NCI-H774 (cell line): ENCODE measurements at regions not wholly inside any gene's neighbourhood (a gene's known extent, or its start where the extent isn't known, plus 50 kb on each side); places are given as distances from the start of the nearest gene placed in this dataset.

Experiments used
- DNase-seq: peaks from one replicate; lab custom pipeline; 2025; lab: John Stamatoyannopoulos, UW

DNA sequence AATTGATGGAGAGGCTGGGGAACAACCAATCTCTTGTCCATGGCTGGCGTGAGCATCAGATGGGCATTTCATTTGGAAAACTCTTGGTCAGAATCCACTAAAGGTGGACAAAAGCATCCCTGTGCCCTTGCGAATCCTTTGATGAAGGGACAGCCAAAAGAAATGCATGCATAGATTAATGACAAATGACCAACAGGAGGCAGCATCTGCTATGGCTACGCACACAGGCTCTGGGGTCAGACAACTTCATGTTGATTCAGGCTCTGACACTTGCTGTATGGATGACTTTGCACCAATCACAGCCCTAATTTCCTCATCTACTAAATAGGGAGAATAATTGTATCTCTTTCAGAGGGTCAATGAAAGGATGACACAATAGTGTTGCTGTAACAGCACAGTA, 117.5 kb downstream of the ASCL4 start:
- no peak for DNase-seq

DNA sequence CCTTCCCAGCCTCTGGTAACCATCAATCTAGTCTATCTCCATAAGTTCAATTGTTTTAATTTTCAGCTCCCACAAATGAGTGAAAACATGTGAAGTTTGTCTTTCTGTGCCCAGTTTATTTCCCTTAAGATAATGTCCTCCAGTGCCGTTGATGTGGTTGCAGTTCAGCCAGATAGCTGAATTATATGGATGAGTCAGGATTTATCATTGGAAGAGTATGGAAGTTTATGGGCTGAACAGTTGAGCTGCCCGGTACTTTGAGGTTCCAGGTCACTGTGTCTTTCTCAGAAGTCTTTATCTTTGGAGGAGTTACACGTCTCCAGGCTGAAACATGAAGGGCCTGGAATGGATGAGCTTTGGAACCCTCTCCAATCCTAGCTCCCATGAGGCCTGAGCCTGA, 120.1 kb downstream of the ASCL4 start:
- DNase-seq = no peak

DNA sequence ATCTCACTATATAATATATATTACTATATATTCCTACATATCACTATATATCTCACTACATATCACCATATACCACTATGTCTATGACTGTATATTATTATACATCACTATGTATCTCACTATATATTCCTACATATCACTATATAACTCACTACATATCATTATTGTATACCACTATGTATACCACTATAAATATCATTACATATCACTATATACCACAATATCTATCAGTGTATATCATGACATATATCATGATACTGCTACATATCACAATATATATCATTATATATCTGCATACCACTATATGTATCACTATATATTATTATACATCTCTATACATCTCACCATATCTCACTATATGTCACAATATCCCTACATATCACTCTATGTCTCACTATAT, 121.5 kb downstream of the ASCL4 start:
- DNase-seq = no peak

DNA sequence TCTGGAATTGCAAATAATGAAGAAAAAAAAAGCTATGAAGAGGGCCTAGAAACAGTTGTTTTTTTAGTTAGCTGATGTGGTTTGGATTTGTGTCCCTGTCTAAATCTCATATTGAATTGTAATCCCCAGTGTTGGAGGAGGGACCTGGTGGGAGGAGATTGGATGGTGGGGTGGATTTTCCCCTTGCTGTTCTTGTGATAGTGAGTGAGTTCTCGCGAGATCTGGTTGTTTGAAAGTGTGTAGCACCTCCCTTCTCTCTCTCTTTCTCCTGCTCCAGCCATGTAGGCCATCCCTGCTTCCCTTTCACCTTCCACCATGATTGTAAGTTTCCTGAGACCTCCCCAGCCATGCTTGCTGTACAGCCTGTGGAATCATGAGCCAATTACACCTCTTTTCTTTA, 126.1 kb downstream of the ASCL4 start:
- no peak for DNase-seq

DNA sequence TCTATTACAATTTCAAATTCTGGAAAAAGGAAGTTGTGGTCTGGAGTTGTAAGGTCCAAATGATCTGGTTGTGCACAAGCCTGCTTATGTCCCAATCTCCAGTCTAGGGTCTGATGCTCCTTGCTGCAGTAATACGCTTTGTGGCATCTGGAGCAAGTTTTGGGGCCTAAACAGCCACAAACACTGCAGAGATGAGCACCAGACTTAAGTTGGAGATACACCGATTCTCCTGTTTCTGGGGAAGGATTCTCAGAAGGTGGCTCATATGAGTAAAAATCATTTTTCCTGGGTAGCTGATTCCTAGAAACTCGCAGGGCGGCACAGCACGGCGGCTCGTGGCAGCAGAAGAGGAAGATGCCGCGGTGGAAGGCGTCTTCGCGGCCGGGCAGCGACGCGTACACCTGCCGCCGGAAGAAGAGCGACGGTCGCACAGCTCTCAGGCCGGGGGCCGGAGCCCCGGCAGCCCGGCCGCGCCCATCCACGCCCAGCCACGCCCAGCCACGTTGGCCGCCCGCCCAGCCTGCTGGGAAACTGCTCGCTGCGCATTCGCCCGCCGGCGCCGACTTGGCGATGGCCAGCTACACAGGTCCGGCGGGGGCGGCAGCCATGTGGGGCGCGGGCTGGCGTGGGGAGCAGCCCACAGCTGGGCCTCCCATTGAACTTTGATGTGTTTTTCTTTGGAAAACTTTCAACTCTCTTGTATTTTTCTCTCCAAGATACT, 129.0 kb downstream of the ASCL4 start:
- DNase-seq = peak; percentile 92

DNA sequence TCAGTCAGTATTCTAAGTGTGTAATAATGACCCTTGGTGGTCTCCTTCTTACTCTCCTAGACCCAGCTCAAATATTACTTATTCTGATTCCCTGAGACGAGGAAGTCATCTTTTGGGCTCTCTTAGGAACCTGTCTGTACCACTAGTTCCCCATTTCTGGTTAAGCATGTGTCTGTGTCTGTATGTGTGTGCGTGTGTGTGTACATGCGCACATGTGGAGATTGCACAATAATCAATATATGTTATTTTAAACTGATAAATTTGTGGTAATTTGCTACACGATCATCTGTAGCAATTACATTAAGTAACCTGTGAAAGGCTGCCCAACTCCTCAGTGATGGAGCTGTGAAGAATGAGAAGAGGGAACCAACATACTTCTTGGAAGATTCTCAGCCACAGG, 132.2 kb downstream of the ASCL4 start:
- no peak for DNase-seq

DNA sequence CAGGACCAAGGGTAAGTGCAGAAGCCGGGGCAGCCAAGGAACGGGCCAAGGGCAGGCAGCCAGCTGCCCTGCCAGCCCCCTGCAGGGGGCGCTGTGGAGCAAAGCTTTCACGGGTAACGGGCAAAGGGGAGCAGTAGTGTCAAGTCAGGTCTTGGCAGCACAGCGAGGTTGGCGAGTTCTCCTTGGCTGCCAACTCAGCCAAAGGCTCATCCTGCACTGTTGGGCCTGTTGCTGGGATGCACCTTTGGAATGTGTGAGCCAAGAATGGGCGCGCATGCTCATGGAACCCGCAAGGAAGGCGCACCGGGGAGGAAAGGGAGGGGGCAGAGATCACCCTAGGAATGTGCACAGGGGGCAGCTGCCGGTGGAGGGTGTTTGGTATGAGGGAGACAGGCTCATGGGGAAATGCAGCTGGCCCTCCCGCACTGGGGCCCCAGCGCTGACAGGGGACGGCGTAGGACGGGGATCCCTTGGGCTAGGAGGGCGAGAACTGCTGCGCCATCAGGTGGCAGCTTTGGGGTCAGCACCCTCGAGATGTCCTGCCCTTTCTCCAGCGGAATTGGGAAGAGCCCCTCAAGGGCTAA, 138.0 kb downstream of the ASCL4 start:
- DNase-seq = peak; percentile 27

DNA sequence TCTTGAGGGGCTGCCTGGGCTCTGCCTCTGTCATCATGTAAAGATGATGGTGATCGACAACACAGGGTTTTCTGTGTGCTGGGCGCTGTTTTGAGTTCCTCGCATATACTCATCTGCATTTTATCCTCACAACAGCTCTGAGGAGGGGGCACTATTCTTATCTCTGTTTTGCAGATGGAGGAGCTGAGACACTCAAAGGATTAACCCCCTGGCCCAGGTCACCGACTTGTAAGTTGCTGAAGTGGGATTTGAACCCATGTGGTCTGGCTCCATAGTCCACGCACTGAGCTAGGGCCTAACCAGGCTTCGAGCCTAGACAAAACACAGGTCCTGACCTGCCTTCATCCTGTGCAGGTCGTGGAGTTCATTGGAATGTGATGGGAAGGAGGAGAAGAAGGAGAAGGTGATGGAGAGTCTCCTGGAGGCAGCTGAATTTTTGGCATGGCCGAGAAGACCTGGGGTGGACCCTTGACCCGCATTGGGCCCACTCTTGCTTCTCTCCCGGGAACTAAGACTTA, 140.0 kb downstream of the ASCL4 start:
- no peak for DNase-seq

DNA sequence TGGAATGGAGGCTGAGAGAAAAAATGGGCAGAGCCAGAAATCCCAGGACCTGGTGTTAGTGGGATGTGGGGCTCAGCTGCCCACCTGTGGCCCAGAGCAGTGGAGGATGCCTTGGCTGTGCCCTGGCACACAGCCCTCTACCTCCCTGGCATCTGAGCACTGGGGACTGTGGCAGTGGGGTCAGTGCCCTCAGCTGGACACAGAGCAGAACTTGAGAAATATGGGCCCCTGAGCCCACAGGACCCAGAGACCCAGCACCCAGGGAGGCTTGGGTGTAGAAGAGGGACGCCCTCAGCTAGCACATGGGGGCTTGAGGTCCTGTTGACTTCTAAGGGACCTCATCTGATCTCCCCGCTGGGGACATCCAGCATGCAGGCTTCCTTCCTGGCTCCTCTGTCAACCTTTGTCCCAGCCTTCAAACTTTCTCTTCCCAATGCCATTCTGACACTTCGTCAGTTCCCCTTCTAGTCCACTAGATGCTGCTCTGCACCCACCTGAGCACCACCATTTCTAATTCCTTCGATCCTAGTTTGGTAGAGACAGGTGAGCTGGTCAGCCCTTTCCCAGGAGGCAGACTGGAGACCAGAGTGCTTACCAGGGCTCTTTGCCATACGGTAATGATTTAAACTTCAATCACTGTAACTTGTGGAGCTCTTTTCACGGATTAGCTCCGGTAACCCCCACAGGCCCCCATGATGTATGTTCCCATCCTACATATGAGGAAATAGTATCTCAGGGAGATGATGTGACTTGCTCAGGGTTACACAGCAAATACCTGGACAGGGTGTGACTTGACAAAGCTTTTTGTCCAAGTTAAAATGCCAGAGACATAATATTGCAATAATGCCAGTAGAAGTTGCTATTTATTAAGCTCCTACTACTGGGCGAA, 143.7 kb downstream of the ASCL4 start:
- peak; percentile 28 for DNase-seq

DNA sequence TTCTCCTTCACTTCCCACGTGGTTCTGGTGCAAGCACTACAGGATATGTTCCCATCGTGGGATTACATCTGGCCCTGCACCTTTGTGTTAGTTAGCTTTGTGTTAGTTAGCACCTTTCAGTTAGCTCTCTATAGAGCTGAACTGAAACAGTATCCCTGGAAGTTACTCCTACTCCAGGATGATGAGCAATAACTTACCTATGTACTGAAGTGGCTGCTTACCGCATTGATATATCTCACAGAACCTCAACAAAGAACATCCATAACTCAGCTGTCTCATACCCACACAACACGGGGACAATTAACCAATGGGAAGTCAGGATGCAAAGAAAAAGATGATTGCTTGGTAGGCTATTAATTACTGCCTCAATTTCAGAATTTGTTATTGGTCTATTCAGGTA, 146.6 kb downstream of the ASCL4 start:
- no peak for DNase-seq

DNA sequence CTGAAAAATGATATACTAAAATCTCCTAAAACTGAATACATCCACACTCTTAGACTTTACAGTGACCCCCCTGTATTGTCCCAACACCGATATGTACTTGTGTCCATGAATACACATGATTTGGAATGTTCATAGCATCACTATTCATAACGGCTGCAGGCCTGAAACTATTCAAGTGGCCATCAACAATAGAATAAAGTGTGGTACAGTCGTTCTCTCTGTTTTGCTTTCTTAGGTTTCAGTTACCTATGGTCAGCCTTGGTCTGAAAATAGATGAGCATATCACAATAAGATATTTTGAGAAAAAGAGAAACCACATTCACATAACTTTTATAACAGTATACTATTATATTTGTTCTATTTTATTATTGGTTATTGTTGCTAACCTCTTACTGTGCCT, 150.6 kb downstream of the ASCL4 start:
- DNase-seq = no peak

DNA sequence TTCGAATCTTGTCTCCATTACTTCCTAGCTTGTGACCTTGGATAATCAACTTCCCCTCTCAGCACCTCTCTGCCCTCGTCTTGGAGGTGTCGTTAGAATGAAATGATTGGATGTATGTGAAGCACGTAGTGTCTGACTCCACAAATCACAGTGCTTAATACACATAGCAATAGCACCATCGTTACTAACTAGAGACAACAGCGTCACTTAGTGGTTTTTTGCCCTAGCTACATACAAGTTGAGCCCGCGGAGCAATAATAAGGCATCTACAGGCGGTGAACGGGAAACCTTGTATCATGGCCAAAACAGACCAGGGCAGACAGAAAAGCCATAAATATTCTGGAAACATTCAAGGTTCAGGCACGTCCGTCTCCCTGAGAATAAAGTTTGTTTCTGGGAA, 154.9 kb downstream of the ASCL4 start:
- peak; percentile 40 for DNase-seq

DNA sequence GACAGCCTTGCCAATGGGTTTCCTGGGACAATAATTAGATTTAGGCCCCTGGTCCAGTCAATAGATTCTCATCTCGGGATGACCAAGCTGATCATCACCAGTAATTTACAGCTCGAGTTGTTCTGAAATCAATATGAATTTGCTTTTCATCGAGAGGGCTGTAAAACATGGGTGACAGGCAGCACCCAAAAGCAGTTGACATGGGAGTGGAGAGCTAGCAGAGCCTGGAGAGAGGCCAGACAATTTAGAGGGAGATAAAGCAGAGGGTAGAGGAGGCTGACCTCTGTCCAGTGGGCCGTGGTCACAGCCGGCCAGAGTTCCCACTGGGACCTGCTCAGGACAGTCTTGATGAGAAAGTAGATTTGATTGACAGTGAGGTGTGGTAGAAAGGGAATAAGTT, 157.3 kb downstream of the ASCL4 start:
- DNase-seq = no peak

DNA sequence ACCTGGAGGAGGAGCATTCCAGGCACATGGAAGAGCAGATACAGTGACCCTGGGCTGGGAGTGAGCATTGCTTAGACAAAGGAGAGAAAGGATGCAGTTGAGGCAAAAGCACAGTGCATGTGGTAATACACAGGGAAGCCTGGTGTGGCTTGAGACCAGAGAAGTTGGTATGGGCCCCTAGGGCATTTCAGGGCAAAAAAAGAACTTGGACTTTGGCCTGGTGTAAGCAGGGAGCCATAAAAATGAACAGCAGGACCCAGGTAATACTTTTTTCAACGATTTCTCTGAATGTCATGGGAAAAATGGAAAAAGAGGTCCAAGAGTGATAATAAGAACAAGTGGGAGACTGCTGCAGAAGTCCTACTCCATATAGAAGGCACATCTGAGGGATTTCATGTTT, 163.9 kb downstream of the ASCL4 start:
- no peak for DNase-seq

DNA sequence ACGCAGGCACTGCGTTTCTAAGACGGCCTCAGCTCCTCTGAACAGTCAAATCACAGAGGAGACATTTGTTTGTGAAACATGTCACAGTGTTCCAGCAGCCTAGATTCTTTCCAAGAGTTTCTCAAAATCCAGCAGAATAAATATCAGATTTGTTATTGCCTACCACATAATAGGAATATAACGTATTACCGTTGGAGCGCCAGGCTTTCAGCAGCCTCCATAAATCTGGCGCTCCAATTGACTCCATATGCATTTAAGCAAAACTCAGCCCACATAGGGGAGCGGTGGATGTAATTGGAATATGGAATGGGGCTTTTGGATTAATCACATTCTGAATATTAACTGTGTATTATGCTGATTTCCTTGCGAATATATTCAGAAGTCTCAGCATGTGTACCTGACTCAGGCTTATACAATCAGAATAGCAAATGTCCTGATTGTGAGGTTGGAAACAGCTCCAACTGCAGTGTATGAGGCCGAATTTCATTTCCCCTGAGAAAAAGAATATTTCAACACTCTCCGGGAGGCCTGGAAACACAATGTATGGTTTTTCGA, 174.0 kb downstream of the ASCL4 start:
- no peak for DNase-seq

DNA sequence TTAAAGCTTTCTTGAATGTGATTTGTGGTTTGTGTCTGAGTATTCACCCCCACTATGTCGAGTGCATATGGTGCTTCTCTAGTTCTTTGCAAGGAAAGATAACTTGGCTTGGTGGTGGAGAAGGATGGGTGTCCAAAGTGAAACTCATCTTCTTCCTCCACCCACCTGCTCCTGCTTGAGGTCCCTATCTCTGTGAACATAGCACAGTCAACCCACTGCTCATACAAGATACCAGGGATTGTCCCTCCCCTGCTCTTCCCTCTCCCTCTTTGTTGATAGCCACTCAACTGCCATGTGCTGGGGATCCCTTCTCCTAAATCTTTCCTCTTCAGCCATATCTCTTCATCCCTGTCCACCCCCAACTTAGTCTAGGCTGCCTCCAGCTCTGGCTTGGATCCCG, 176.5 kb downstream of the ASCL4 start:
- no peak for DNase-seq

DNA sequence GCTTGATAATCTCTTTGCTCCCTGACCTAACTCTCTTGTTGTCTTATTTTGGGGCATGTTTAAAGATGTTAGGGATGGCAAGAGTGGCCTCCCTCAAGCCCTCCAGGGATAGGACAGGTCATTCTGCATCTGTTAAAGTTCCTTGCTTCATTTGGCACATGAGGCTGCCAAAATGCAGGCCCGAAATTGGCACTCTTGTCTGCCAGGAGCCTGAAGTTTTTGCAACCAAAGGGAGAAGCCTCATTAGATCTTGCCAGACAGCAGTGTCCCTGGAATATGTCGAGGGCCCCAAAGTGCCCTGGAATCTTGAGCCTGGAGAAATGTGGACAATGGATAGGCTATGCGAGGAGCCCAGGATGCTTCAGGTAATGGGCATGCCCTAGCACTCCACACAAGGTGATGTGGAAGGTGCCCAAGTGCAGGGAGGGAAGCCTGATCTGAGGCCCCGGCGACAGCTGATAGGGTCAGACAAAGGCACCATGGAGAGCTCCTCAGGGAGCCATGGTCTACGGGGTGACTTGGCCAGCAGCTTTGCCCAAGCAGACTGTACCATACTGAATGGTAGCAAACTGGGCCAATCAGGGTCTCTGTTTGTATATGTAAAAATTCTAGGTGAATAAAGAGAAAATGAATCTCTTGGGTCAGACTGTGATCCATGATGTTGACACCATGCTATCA, 173.0 kb upstream of the WSCD2 start:
- DNase-seq = no peak

DNA sequence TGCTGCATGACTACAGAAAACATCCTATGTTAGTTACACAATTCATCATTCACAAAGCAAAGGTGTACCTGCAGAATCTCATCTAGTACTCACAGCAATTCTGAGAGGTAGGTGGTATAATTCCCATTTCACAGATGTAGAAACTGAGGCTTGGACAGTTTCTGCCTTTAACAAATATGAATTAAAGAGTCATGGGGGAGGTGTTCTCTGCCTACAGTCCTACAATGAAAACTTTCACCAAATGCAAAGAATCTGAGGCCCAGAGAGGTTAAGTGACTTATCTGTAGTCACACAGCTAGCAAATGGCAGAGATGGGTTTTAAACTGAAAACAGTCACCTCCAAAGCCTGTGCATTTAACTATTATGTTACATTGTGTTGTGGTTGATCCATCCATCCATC, 171.6 kb upstream of the WSCD2 start:
- DNase-seq = no peak

DNA sequence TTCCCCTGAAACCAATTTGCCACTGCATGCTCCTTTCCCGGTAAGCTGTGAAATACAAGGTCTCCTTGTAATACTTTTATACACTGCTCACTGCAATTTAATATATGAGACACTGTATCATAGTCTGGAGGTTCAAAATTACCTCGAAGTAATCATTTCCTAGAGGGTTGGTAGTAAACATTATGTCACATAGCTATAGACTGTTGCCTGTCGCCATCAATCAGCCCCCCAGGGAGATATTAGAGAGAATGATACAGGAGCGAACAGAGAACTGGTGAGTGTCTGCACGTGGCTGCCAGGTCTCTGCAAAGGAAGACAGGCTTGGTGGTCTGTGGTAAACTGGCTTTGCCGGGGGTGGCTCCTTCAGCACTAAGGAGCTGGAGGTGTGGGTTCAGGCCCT, 165.5 kb upstream of the WSCD2 start:
- DNase-seq = no peak

DNA sequence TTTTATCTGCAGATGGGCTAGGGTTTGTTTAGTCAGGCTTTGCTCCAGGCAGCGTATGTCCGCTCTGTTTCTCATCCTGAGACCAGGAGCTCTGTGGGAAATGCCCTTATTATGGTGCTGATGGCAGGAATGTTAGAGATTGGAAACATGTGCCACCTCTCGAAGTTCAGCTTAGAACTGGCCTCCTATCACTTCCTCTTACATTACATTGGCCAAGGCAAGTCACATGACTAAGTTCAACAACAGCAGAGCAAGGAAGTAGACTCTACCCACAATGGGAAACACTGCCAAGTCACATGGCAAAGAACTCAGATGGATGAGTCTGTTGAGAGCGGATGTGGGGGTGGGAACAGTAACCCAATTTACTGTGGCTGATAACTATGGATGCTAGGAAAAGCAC, 161.9 kb upstream of the WSCD2 start:
- DNase-seq = no peak

DNA sequence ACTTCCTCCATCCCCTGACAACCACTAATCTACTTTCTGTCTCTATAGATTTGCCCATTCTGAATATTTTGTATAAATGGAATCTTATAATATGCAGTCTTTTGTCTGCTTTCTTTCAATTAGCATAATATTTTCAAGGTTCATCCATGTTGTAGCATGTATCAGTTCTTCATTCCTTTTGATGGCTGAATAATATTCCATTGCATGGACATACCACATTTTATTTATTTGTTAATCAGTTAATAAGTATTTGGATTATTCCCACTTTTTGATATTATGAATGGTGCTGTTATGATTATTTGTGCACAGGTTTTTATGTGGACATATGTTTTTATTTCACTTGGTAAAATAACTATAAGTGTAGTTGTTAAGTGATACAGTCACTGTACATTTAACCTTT, 155.1 kb upstream of the WSCD2 start:
- DNase-seq = no peak

DNA sequence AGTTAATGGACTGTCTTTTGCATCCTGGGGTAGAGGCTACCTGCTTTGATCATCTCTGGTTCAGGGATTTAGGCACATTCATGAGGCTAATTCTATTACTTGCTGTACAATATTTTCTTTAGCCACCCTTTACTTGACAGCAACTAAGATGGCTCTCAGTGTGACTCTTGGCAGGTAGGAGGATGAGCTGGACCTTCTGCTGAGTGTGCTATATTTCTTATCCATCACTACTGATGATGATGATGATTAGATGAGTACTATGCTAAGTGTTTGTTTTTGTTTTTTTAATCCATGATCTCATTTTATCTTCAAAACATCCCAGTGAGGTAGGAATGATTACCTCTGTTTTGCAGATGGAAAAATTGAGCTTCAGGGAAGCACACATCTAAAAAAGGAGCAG, 152.8 kb upstream of the WSCD2 start:
- DNase-seq = no peak
